Ishikawa (cell line): ENCODE measurements at regions not wholly inside any gene's neighbourhood (a gene's known extent, or its start where the extent isn't known, plus 50 kb on each side); places are given as distances from the start of the nearest gene placed in this dataset.

ENCODE experiments used
- CEBPB ChIP-seq: IDR thresholded peaks from 2 replicates; pipeline ENCODE4 v1.6.1; 2012
- CREB1 ChIP-seq: IDR thresholded peaks from 2 replicates; pipeline ENCODE4 v1.6.1; 2012; ENCODE audit warnings: low read depth
- EGR1 ChIP-seq: IDR thresholded peaks from 2 replicates; pipeline ENCODE4 v1.6.1; 2012
- EP300 ChIP-seq: IDR thresholded peaks from 2 replicates; pipeline ENCODE4 v1.6.1; 2012; ENCODE audit warnings: borderline replicate concordance
- FOXM1 ChIP-seq: IDR thresholded peaks from 2 replicates; pipeline ENCODE4 v1.6.1; 2012; ENCODE audit warnings: low read depth, borderline replicate concordance
- MAX ChIP-seq: IDR thresholded peaks from 2 replicates; pipeline ENCODE4 v1.6.1; 2012
- NFIC ChIP-seq: IDR thresholded peaks from 2 replicates; pipeline ENCODE4 v1.6.1; 2012
- RAD21 ChIP-seq: IDR thresholded peaks from 2 replicates; pipeline ENCODE4 v1.6.1; 2012; ENCODE audit warnings: low read depth
- REST ChIP-seq: IDR thresholded peaks from 2 replicates; pipeline ENCODE4 v1.6.1; 2012; ENCODE audit warnings: low read depth, mild to moderate bottlenecking
- TAF1 ChIP-seq: IDR thresholded peaks from 2 replicates; pipeline ENCODE4 v1.6.1; 2012; ENCODE audit warnings: low read depth, mild to moderate bottlenecking
- TCF12 ChIP-seq: IDR thresholded peaks from 2 replicates; pipeline ENCODE4 v1.6.1; 2012; ENCODE audit warnings: low read depth
- TEAD4 ChIP-seq: IDR thresholded peaks from 2 replicates; pipeline ENCODE4 v1.6.1; 2012
- USF1 ChIP-seq: IDR thresholded peaks from 2 replicates; pipeline ENCODE4 v1.6.1; 2012
- YY1 ChIP-seq: IDR thresholded peaks from 2 replicates; pipeline ENCODE4 v1.6.1; 2012; ENCODE audit warnings: low read depth
- ZBTB7A ChIP-seq: IDR thresholded peaks from 2 replicates; pipeline ENCODE4 v1.6.1; 2012; ENCODE audit warnings: low read depth

GRCh38 chr16:47907109-47907508 is 248.7 kb downstream of the ABCC12 start:
- no peak for TF ChIP-seq MAX
- TF ChIP-seq EP300: no peak
- TF ChIP-seq USF1: no peak
- no peak for TF ChIP-seq RAD21
- TF ChIP-seq YY1: no peak
- no peak for TF ChIP-seq CEBPB
- no peak for TF ChIP-seq ZBTB7A
- TF ChIP-seq NFIC: no peak
- TF ChIP-seq TCF12: no peak
- no peak for TF ChIP-seq EGR1
- no peak for TF ChIP-seq REST
- TF ChIP-seq FOXM1: no peak
- TF ChIP-seq CREB1: no peak
- TF ChIP-seq TEAD4: no peak
- no peak for TF ChIP-seq TAF1

- TF ChIP-seq NFIC: no peak
- TF ChIP-seq EGR1: no peak
- no peak for TF ChIP-seq TCF12
- TF ChIP-seq TEAD4: no peak
- TF ChIP-seq USF1: no peak
- no peak for TF ChIP-seq REST
- no peak for TF ChIP-seq ZBTB7A
- TF ChIP-seq CREB1: no peak
- no peak for TF ChIP-seq EP300
- TF ChIP-seq RAD21: no peak
- TF ChIP-seq TAF1: no peak
- TF ChIP-seq CEBPB: no peak
- no peak for TF ChIP-seq YY1
- TF ChIP-seq FOXM1: no peak
- no peak for TF ChIP-seq MAX
Observed at GRCh38 chr16:47905771-47906170, 250.0 kb downstream of the ABCC12 start.

- TF ChIP-seq FOXM1 (no peak), USF1 (no peak), TAF1 (no peak), EGR1 (no peak), YY1 (no peak), MAX (no peak), ZBTB7A (no peak), REST (no peak), EP300 (no peak), TEAD4 (no peak)
Observed at GRCh38 chr16:47904691-47905090, 251.1 kb downstream of the ABCC12 start.

GRCh38 chr16:47903470-47903869 is 252.3 kb downstream of the ABCC12 start:
- no peak for TF ChIP-seq YY1
- no peak for TF ChIP-seq EP300
- TF ChIP-seq TAF1: no peak
- no peak for TF ChIP-seq MAX
